Vagina (tissue), 2 donors: ENCODE measurements at regions not wholly inside any gene's neighbourhood (a gene's known extent, or its start where the extent isn't known, plus 50 kb on each side); places are given as distances from the start of the nearest gene placed in this dataset.

Source experiments
- CTCF ChIP-seq, 3 experiments: fragments of 450-650 bp in 2 of 3; fragments of 200-600 bp in 1 of 3; sonication (generic) in 1 of 3; IDR thresholded peaks; one replicate each; pipeline ENCODE4 v1.5.1; 2017 to 2019; ENCODE audit warnings: antibody characterized with exemption in 3 of 3, mild to moderate bottlenecking in 2 of 3, moderate library complexity in 2 of 3
- POLR2A ChIP-seq, 2 donors: fragments of 450-650 bp; IDR thresholded peaks; one replicate each; pipeline ENCODE4 v1.6.1; 2017; ENCODE audit warnings: antibody characterized with exemption in 2 of 2, mild to moderate bottlenecking in 2 of 2, moderate library complexity in 2 of 2

GRCh38 chr1:101455166-101455565, 218.3 kb downstream of the S1PR1 start:
- TF ChIP-seq POLR2A (IDR thresholded peaks at IDR 0.05), result no peak
- no peak for TF ChIP-seq CTCF (IDR thresholded peaks at IDR 0.05)
